GM12878 (cell line): ENCODE measurements at regions not wholly inside any gene's neighbourhood (a gene's known extent, or its start where the extent isn't known, plus 50 kb on each side); places are given as distances from the start of the nearest gene placed in this dataset.

Experiments used
- ATAC-seq: fragments of 200-7000 bp; cut with Tn5 transposase; 3 replicates; pipeline ENCODE4 v1.9.1; 2020; ENCODE audit warnings: mild to moderate bottlenecking, moderate library complexity
- BruUV-seq: library from RNA; stranded (reverse); fragments of 400-500 nt; replicated peaks from 2 replicates; lab custom pipeline; 2021; lab: Mats Ljungman, UMichigan
- CTCF ChIA-PET: fragments of 300-600 bp; sonication (Branson Sonifier 250); formaldehyde crosslinking; extraction: SDS; loops from one replicate; lab custom pipeline; 2021; ENCODE audit warnings: inconsistent platforms; lab: Yijun Ruan, JAX
- POLR2A ChIA-PET: fragments of 350-600 bp; formaldehyde crosslinking; extraction: SDS; loops from one replicate; lab custom pipeline; 2021; ENCODE audit warnings: inconsistent platforms; lab: Charles Lee
- RAD21 ChIA-PET: fragments of 300-600 bp; sonication (Branson Sonifier 250); formaldehyde crosslinking; loops from one replicate; lab custom pipeline; 2023; ENCODE audit warnings: antibody characterized with exemption; ENCODE audit not compliant: unreplicated experiment; lab: Charles Lee
- SMC1A ChIA-PET: fragments of 300-600 bp; sonication (Branson Sonifier 250); formaldehyde crosslinking; loops from one replicate; lab custom pipeline; 2023; ENCODE audit not compliant: unreplicated experiment, uncharacterized antibody; lab: Charles Lee
- DNase-seq: peaks from one replicate; pipeline ENCODE4 v3.0.0-alpha.2; 2011; ENCODE audit warnings: low read depth, low spot score
- FAIRE-seq: peaks from 3 replicates; lab custom pipeline; 2011; peaks lifted over from hg19 to GRCh38; lab: Jason Lieb, UNC
- H2AFZ ChIP-seq: 2 replicates; pipeline ENCODE4 v1.6.0; 2011; ENCODE audit warnings: low read depth, low read length, control low read depth; ENCODE audit not compliant: control insufficient read depth
- H3K27ac ChIP-seq: 2 replicates; pipeline ENCODE4 v1.5.1; 2011; ENCODE audit warnings: control low read depth; ENCODE audit not compliant: control insufficient read depth, insufficient read depth
- H3K27me3 ChIP-seq, 2 experiments: replicated peaks in 1 of 2; 2 replicates each; pipeline versions ENCODE4 v1.6.0 to v1.6.1; 2011; ENCODE audit warnings: low read length in 1 of 2; ENCODE audit not compliant: control insufficient read depth in 2 of 2, insufficient read depth in 2 of 2
- H3K36me3 ChIP-seq, 2 experiments: 2 replicates each; pipeline ENCODE4 v1.5.1; 2011; ENCODE audit warnings: low read length in 1 of 2; ENCODE audit not compliant: control insufficient read depth in 2 of 2, insufficient read depth in 2 of 2
- H3K4me1 ChIP-seq: 2 replicates; pipeline ENCODE4 v1.6.1; 2011; ENCODE audit warnings: mild to moderate bottlenecking, low read length, moderate library complexity, mixed read lengths; ENCODE audit not compliant: control insufficient read depth, insufficient read depth
- H3K4me2 ChIP-seq: 2 replicates; pipeline ENCODE4 v1.6.0; 2011; ENCODE audit warnings: control low read depth; ENCODE audit not compliant: control insufficient read depth, insufficient read depth
- H3K4me3 ChIP-seq: fragments of 200-600 bp; sonication (generic); 2 replicates; pipeline ENCODE4 v1.5.1; 2016
- H3K79me2 ChIP-seq: 2 replicates; pipeline ENCODE4 v1.6.0; 2011; ENCODE audit warnings: low read length; ENCODE audit not compliant: control insufficient read depth, insufficient read depth
- H3K9ac ChIP-seq: 2 replicates; pipeline ENCODE4 v1.8.0; 2011; ENCODE audit warnings: low read length, control low read depth, mixed read lengths; ENCODE audit not compliant: control insufficient read depth, insufficient read depth
- H3K9me3 ChIP-seq: replicated peaks from 3 replicates; pipeline ENCODE4 v1.5.1; 2011; ENCODE audit warnings: mild to moderate bottlenecking, low read length; ENCODE audit not compliant: control insufficient read depth, insufficient read depth
- H4K20me1 ChIP-seq: 2 replicates; pipeline ENCODE4 v1.6.0; 2011; ENCODE audit not compliant: control insufficient read depth, insufficient read depth
- ATF2 ChIP-seq: IDR thresholded peaks from 2 replicates; pipeline ENCODE4 v1.6.1; 2012; ENCODE audit warnings: low read length, inconsistent platforms
- CHD2 ChIP-seq: IDR thresholded peaks from 2 replicates; pipeline ENCODE4 v1.6.1; 2011; ENCODE audit warnings: low read depth, low read length, improper control_type of control experiment, borderline replicate concordance
- ETV6 ChIP-seq, 2 experiments: fragments of 450-650 bp in 1 of 2; IDR thresholded peaks in 1 of 2; conservative IDR thresholded peaks in 1 of 2; 2 replicates each; pipeline ENCODE4 v1.6.1; 2014; ENCODE audit warnings: antibody characterized with exemption in 1 of 2, borderline replicate concordance in 1 of 2, low read depth in 1 of 2, mild to moderate bottlenecking in 1 of 2, moderate library complexity in 1 of 2
- HDAC2 ChIP-seq: fragments of 200-600 bp; sonication (generic); IDR thresholded peaks from 2 replicates; pipeline ENCODE4 v1.6.1; 2017
- IKZF2 ChIP-seq, 2 experiments: fragments of 450-650 bp; IDR thresholded peaks; 2 replicates each; pipeline ENCODE4 v1.6.1; 2017; ENCODE audit warnings: mild to moderate bottlenecking in 2 of 2, moderate library complexity in 2 of 2
- KAT2A ChIP-seq: conservative IDR thresholded peaks from 2 replicates; pipeline ENCODE4 v1.6.1; 2011; ENCODE audit warnings: low read depth, low read length; ENCODE audit not compliant: control insufficient read depth
- MYC ChIP-seq: IDR thresholded peaks from 2 replicates; pipeline ENCODE4 v1.6.1; 2011; ENCODE audit warnings: mild to moderate bottlenecking, low read length, moderate library complexity, inconsistent platforms; ENCODE audit not compliant: insufficient read depth, insufficient replicate concordance, insufficient read length, severe bottlenecking
- NFYB ChIP-seq: IDR thresholded peaks from 2 replicates; pipeline ENCODE4 v1.6.1; 2011; ENCODE audit warnings: low read depth, mild to moderate bottlenecking, low read length, improper control_type of control experiment, moderate library complexity; ENCODE audit not compliant: insufficient read depth
- SKIL ChIP-seq: fragments of 450-650 bp; IDR thresholded peaks from 2 replicates; pipeline ENCODE4 v1.6.1; 2017; ENCODE audit warnings: mild to moderate bottlenecking, low read depth, inconsistent platforms; ENCODE audit not compliant: poor library complexity, severe bottlenecking
- SREBF1 ChIP-seq: IDR thresholded peaks from 2 replicates; pipeline ENCODE4 v1.6.1; 2012; ENCODE audit warnings: mild to moderate bottlenecking, low read length
- SRF ChIP-seq, 2 experiments: IDR thresholded peaks; 2 replicates each; pipeline ENCODE4 v1.6.1; 2011; ENCODE audit warnings: low read depth in 2 of 2, low read length in 2 of 2, mild to moderate bottlenecking in 1 of 2, moderate library complexity in 1 of 2
- TCF3 ChIP-seq: IDR thresholded peaks from 2 replicates; pipeline ENCODE4 v1.6.1; 2012; ENCODE audit warnings: low read depth, mild to moderate bottlenecking, low read length, borderline replicate concordance; ENCODE audit not compliant: insufficient read depth
- ZBTB33 ChIP-seq: fragments of 450-650 bp; IDR thresholded peaks from 2 replicates; pipeline ENCODE4 v1.6.1; 2017; ENCODE audit warnings: mild to moderate bottlenecking
- ZBTB4 ChIP-seq: fragments of 450-650 bp; formaldehyde crosslinking; IDR thresholded peaks from 2 replicates; pipeline ENCODE4 v1.4.0; 2022; ENCODE audit warnings: mild to moderate bottlenecking, moderate library complexity
- ZNF207 ChIP-seq: fragments of 450-650 bp; IDR thresholded peaks from 2 replicates; pipeline ENCODE4 v1.6.1; 2014; ENCODE audit warnings: antibody characterized with exemption, mild to moderate bottlenecking, borderline replicate concordance
- WGBS: methylation state at CpG from one replicate; pipeline ENCODE4 v1.1.6; 2016; ENCODE audit warnings: low lambda C conversion rate; ENCODE audit not compliant: insufficient replicate concordance, insufficient coverage; ENCODE audit errors: missing lambda C conversion rate; 5-methylcytosine and 5-hydroxymethylcytosine counted together
- in situ Hi-C: fragments of 300-500 bp; cut with MboI; formaldehyde crosslinking; loops from 9 replicates; pipeline ENCODE4 v1.14.3; 2018; ENCODE audit warnings: mixed read lengths
- intact Hi-C: fragments of 100-400 bp; cut with micrococcal nuclease; formaldehyde crosslinking; loops from one replicate; pipeline ENCODE4 v1.14.2; 2022; ENCODE audit not compliant: unreplicated experiment

- no peak for TF ChIP-seq SKIL
- no peak for TF ChIP-seq ZNF207
- no peak for TF ChIP-seq HDAC2
- TF ChIP-seq TCF3, result no peak
- TF ChIP-seq KAT2A, result no peak
- TF ChIP-seq SREBF1, result no peak
- TF ChIP-seq SRF (IDR thresholded peaks at IDR 0.05; ENCODE audit: low read depth in 2 of 2, low read length in 2 of 2), result no peak
- no peak for TF ChIP-seq IKZF2 (IDR thresholded peaks at IDR 0.05)
Measured at GRCh38 chr18:24793742-24794141, 333.3 kb downstream of the HRH4 start (continued).

GRCh38 chr18:24795129-24795528 lies 334.7 kb downstream of the HRH4 start:
- DNase-seq, result no peak
- TF ChIP-seq CHD2, result no peak
- no peak for TF ChIP-seq ZBTB4 (CRISPR knock-in tag)
- no peak for TF ChIP-seq ATF2
- TF ChIP-seq ETV6 (conservative IDR thresholded peaks at IDR 0.05 in 1 of 2, IDR thresholded peaks at IDR 0.05 in 1 of 2; ENCODE audit: borderline replicate concordance in 1 of 2, low read depth in 1 of 2), result no peak
- no peak for TF ChIP-seq ZBTB33
- no peak for TF ChIP-seq NFYB
- TF ChIP-seq MYC, result no peak

More at GRCh38 chr18:24795129-24795528, 334.7 kb downstream of the HRH4 start:
- Histone ChIP-seq H3K4me2 (no peak overlapping the region), H3K9ac (no peak overlapping the region), H3K27me3 (no peaks in the 10 kb centered on the region), H3K4me3 (no peak overlapping the region), H4K20me1 (no peaks in the 10 kb centered on the region), H3K36me3 (no peaks in the 10 kb centered on the region), H3K9me3 (no peaks in the 10 kb centered on the region), H3K4me1 (no peaks in the 10 kb centered on the region), H3K27ac (no peak overlapping the region), H2AFZ (no peak overlapping the region), H3K79me2 (no peaks in the 10 kb centered on the region)
- ATAC-seq (no peak), FAIRE-seq (no peak)
- ChIA-PET SMC1A (no interaction called here), RAD21 (no interaction called here), POLR2A (no interaction called here), CTCF (no interaction called here)
- intact Hi-C loops (no loop called here), in situ Hi-C loops (no loop called here)
- BruUV-seq, result no TSS peak
- 20% methylated on average over 2 of the region's 2 CpGs for WGBS
